ENCODE measurements at regions not wholly inside any gene's neighbourhood (a gene's known extent, or its start where the extent isn't known, plus 50 kb on each side); places are given as distances from the start of the nearest gene placed in this dataset.
"Not testable (repeated sequence)": the region's sequence is repeated elsewhere in the genome, so short reads cannot be mapped to it uniquely, and the experiment has no call there.

- no peak for TF ChIP-seq POLR2A (IDR thresholded peaks at IDR 0.05; ENCODE audit: low read depth, low read length)
- TF ChIP-seq SPI1 (IDR thresholded peaks at IDR 0.05; ENCODE audit: low read depth, low read length) = no peak
- no peak for TF ChIP-seq PAX5 (IDR thresholded peaks at IDR 0.05; ENCODE audit: insufficient read depth, low read length, severe bottlenecking)
- no peak for TF ChIP-seq POU2F2 (IDR thresholded peaks at IDR 0.05; ENCODE audit: low read depth, low read length)
- TF ChIP-seq POLR2AphosphoS5 (IDR thresholded peaks at IDR 0.05; ENCODE audit: low read depth, low read length) = no peak
- TF ChIP-seq TAF1 (IDR thresholded peaks at IDR 0.05; ENCODE audit: low read depth, low read length) = no peak
- FAIRE-seq = no peak
- DNase-seq (ENCODE audit: insufficient read length, low spot score) = no peak
Observed at GRCh38 chr4:157706155-157706554, 466.7 kb downstream of the GASK1B start.

GRCh38 chr4:157702831-157703230 lies 470.0 kb downstream of the GASK1B start:
- FAIRE-seq = no peak

DNA sequence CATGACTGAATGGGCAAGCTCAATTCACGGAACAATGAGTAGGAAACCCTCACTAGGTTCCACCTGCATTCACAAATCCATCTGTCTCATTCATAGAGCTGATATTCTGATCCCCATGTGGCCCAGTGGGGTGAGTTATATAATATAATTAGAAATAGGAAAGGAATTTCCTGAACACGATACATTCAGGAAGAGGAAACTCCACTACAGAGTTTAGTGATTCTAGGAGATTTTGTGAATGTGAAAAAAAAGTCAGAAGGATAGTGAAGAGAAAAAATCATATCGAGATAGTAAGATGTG lies 471.2 kb downstream of the GASK1B start:
- DNase-seq (ENCODE audit: insufficient read length, low spot score) (no peak), FAIRE-seq (no peak)
- no peak for TF ChIP-seq SPI1 (IDR thresholded peaks at IDR 0.05; ENCODE audit: low read depth, low read length)
- no peak for TF ChIP-seq POLR2AphosphoS5 (IDR thresholded peaks at IDR 0.05; ENCODE audit: low read depth, low read length)
- no peak for TF ChIP-seq POLR2A (IDR thresholded peaks at IDR 0.05; ENCODE audit: low read depth, low read length)
- TF ChIP-seq POU2F2 (IDR thresholded peaks at IDR 0.05; ENCODE audit: low read depth, low read length) = no peak
- no peak for TF ChIP-seq PAX5 (IDR thresholded peaks at IDR 0.05; ENCODE audit: insufficient read depth, low read length, severe bottlenecking)
- TF ChIP-seq TAF1 (IDR thresholded peaks at IDR 0.05; ENCODE audit: low read depth, low read length) = no peak

More at GRCh38 chr4:157702831-157703230, 470.0 kb downstream of the GASK1B start:
- no peak for TF ChIP-seq PAX5 (IDR thresholded peaks at IDR 0.05; ENCODE audit: insufficient read depth, low read length, severe bottlenecking)
- TF ChIP-seq SPI1 (IDR thresholded peaks at IDR 0.05; ENCODE audit: low read depth, low read length) = no peak
- DNase-seq (ENCODE audit: insufficient read length, low spot score) = no peak

DNA sequence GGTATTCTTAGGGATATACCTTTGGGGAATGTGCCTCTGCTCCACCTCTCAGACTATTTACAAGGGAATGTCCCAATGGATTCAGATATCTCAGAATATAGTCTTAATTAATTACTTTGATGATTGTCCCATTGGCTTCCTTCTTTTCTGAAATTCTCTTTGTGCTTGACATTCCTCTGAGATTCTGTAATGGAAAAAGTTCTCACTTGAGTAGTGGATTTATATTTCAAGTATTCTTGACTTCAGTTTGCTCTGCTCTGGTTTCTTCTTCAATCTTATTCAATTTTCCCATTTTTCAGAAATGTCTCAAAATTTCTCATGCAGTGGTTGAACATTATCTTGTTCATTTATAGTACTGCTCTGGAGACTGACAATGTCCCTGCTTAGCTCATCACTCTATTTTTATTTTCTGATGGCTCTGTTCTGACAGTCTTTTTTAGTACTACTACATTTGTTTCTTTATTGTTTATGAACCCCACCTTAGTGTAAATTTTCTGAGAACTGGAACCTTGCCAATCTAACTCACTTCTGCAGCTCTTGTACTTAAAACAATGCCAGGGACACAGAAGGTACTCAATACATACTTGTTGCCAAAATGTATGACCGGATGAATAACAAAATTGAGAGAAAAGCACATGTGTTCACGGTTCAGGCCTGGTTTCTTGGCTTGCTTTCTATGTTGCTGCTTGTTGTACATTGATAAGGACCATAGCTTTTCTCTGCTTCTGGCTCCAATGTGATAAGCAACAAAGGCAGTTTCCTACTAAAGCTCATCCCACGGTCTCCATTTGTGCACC lies 471.7 kb downstream of the GASK1B start:
- DNase-seq (ENCODE audit: insufficient read length, low spot score) = no peak

GRCh38 chr4:157689476-157689875 lies 468.9 kb downstream of the GRIA2 start:
- no peak for FAIRE-seq
- TF ChIP-seq POLR2A (IDR thresholded peaks at IDR 0.05; ENCODE audit: low read depth, low read length) = no peak
- no peak for TF ChIP-seq POLR2AphosphoS5 (IDR thresholded peaks at IDR 0.05; ENCODE audit: low read depth, low read length)
- TF ChIP-seq POU2F2 (IDR thresholded peaks at IDR 0.05; ENCODE audit: low read depth, low read length) = no peak
- TF ChIP-seq PAX5 (IDR thresholded peaks at IDR 0.05; ENCODE audit: insufficient read depth, low read length, severe bottlenecking) = no peak
- TF ChIP-seq SPI1 (IDR thresholded peaks at IDR 0.05; ENCODE audit: low read depth, low read length) = no peak
- no peak for TF ChIP-seq TAF1 (IDR thresholded peaks at IDR 0.05; ENCODE audit: low read depth, low read length)
- no peak for DNase-seq (ENCODE audit: insufficient read length, low spot score)

More for the DNA sequence above, 471.7 kb downstream of the GASK1B start:
- TF ChIP-seq POLR2AphosphoS5 (IDR thresholded peaks at IDR 0.05; ENCODE audit: low read depth, low read length) = no peak
- no peak for TF ChIP-seq POU2F2 (IDR thresholded peaks at IDR 0.05; ENCODE audit: low read depth, low read length)
- no peak for TF ChIP-seq TAF1 (IDR thresholded peaks at IDR 0.05; ENCODE audit: low read depth, low read length)
- TF ChIP-seq PAX5 (IDR thresholded peaks at IDR 0.05; ENCODE audit: insufficient read depth, low read length, severe bottlenecking) = no peak
- TF ChIP-seq SPI1 (IDR thresholded peaks at IDR 0.05; ENCODE audit: low read depth, low read length) = no peak
- no peak for TF ChIP-seq POLR2A (IDR thresholded peaks at IDR 0.05; ENCODE audit: low read depth, low read length)
- no peak for FAIRE-seq

- DNase-seq (ENCODE audit: insufficient read length, low spot score) (no peak), FAIRE-seq (no peak)
- TF ChIP-seq POLR2AphosphoS5 (IDR thresholded peaks at IDR 0.05; ENCODE audit: low read depth, low read length) (no peak), POU2F2 (IDR thresholded peaks at IDR 0.05; ENCODE audit: low read depth, low read length) (no peak), SPI1 (IDR thresholded peaks at IDR 0.05; ENCODE audit: low read depth, low read length) (no peak), PAX5 (IDR thresholded peaks at IDR 0.05; ENCODE audit: insufficient read depth, low read length, severe bottlenecking) (no peak), TAF1 (IDR thresholded peaks at IDR 0.05; ENCODE audit: low read depth, low read length) (no peak), POLR2A (IDR thresholded peaks at IDR 0.05; ENCODE audit: low read depth, low read length) (no peak)
Observed at GRCh38 chr4:157687971-157688370, 467.4 kb downstream of the GRIA2 start.

DNA sequence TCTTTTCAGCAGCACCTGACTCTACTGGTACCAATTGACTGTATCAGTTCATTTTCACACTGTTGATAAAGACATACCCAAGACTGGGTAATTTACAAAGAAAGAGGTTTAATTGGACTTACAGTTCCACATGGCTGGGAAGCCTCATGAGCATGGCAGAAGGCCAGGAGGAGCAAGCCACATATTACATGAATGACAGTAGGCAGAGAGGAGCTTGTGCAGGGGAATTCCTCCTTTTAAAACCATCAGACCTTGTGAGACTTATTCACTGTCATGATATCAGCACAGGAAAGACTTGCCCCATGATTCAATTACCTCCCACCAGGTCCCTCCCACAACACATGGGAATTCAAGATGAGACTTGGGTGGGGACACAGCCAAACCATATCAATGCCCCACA lies 458.8 kb downstream of the GRIA2 start:
- DNase-seq (ENCODE audit: insufficient read length, low spot score); FAIRE-seq: not testable (repeated sequence)

DNA sequence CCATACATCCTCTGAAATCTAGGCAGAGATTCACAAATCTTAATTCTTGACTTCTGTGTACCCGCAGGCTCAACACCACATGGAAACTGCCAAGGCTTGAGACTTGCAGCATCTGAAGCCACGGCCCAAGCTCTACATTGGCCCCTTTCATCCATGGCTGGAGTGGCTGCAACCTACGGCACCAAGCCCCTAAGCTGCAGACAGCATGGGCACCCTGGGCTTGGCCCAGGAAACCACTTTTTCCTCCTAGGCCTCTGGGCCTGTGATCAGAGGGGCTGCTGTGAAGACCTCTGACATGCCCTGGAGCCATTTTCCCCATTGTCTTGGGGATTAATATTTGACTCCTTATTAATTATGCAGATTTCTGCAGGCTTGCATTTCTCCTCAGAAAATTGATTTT lies 457.9 kb downstream of the GRIA2 start:
- no peak for FAIRE-seq
- TF ChIP-seq POLR2A (IDR thresholded peaks at IDR 0.05; ENCODE audit: low read depth, low read length) (no peak), SPI1 (IDR thresholded peaks at IDR 0.05; ENCODE audit: low read depth, low read length) (no peak), PAX5 (IDR thresholded peaks at IDR 0.05; ENCODE audit: insufficient read depth, low read length, severe bottlenecking) (no peak), TAF1 (IDR thresholded peaks at IDR 0.05; ENCODE audit: low read depth, low read length) (no peak), POLR2AphosphoS5 (IDR thresholded peaks at IDR 0.05; ENCODE audit: low read depth, low read length) (no peak), POU2F2 (IDR thresholded peaks at IDR 0.05; ENCODE audit: low read depth, low read length) (no peak)
- no peak for DNase-seq (ENCODE audit: insufficient read length, low spot score)

DNA sequence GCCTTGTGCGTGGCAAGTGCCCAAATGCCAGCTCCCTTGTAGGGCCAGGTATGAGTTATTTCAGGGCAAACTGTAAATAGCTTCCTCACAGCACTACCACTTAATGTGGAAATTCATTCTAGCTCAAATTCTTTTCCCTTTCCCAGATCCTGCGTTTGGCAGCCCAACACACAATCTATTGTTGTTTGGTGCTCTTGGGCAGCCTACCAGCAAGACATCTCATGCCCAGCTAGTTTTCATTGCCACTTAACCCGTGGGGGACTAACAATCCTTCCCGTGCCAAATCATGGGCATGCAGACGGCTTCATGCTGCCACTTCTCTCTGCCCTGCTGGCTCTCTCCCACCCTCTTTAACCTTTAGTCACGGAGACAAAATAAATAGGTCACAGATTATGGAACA lies 454.2 kb downstream of the GRIA2 start:
- no peak for DNase-seq (ENCODE audit: insufficient read length, low spot score)
- TF ChIP-seq POLR2A (IDR thresholded peaks at IDR 0.05; ENCODE audit: low read depth, low read length) (no peak), TAF1 (IDR thresholded peaks at IDR 0.05; ENCODE audit: low read depth, low read length) (no peak), PAX5 (IDR thresholded peaks at IDR 0.05; ENCODE audit: insufficient read depth, low read length, severe bottlenecking) (no peak), POLR2AphosphoS5 (IDR thresholded peaks at IDR 0.05; ENCODE audit: low read depth, low read length) (no peak), POU2F2 (IDR thresholded peaks at IDR 0.05; ENCODE audit: low read depth, low read length) (no peak), SPI1 (IDR thresholded peaks at IDR 0.05; ENCODE audit: low read depth, low read length) (no peak)
- no peak for FAIRE-seq

DNA sequence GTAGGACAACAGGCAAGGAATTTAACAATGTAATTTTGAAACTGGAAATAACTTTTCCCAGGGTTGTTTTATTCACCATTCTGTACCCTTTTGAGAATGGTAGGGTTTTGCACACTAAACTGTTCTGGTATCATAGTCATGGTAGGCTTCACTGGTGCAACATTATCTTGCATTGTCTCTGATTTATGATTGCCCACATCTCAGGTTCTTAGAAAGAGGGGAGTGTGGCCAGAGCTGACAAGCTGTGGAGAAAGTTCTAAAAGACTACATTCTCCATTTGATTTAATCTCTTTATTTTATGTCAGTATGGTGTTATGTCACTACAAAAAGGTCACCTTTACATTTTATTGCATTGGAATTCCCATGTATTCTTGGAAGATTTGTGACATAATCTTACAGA lies 447.3 kb downstream of the GRIA2 start:
- no peak for DNase-seq (ENCODE audit: insufficient read length, low spot score)
- no peak for TF ChIP-seq SPI1 (IDR thresholded peaks at IDR 0.05; ENCODE audit: low read depth, low read length)
- no peak for TF ChIP-seq POLR2A (IDR thresholded peaks at IDR 0.05; ENCODE audit: low read depth, low read length)
- TF ChIP-seq POU2F2 (IDR thresholded peaks at IDR 0.05; ENCODE audit: low read depth, low read length) = no peak
- no peak for TF ChIP-seq TAF1 (IDR thresholded peaks at IDR 0.05; ENCODE audit: low read depth, low read length)
- no peak for TF ChIP-seq PAX5 (IDR thresholded peaks at IDR 0.05; ENCODE audit: insufficient read depth, low read length, severe bottlenecking)
- TF ChIP-seq POLR2AphosphoS5 (IDR thresholded peaks at IDR 0.05; ENCODE audit: low read depth, low read length) = no peak
- no peak for FAIRE-seq
